Naive thymus-derived CD4-positive, alpha-beta T cell (primary cell): ENCODE measurements at regions not wholly inside any gene's neighbourhood (a gene's known extent, or its start where the extent isn't known, plus 50 kb on each side); places are given as distances from the start of the nearest gene placed in this dataset.

Source experiments
- ATAC-seq: fragments of 150-1000 bp; cut with Tn5 transposase; 2 replicates; pipeline ENCODE4 v1.10.0; 2021; ENCODE audit warnings: mild to moderate bottlenecking, moderate library complexity
- CTCF ChIA-PET: fragments of 350-600 bp; sonication (Branson Sonifier 250); formaldehyde crosslinking; loops from one replicate; lab custom pipeline; 2021; ENCODE audit warnings: antibody characterized with exemption; lab: Charles Lee
- POLR2A ChIA-PET: fragments of 350-600 bp; sonication (Branson Sonifier 250); formaldehyde crosslinking; loops from one replicate; lab custom pipeline; 2021; ENCODE audit warnings: antibody characterized with exemption, inconsistent platforms; lab: Charles Lee
- DNase-seq, 9 donors: peaks; one replicate each; pipeline versions ENCODE4 v3.0.0 to v3.0.0-alpha.2; 2020 to 2022; ENCODE audit warnings: mixed read lengths in 1 of 9
- H3K27ac ChIP-seq: one replicate; pipeline ENCODE4 v1.7.0; 2013; ENCODE audit warnings: mild to moderate bottlenecking, low read depth, low read length, moderate library complexity
- H3K27me3 ChIP-seq, 2 donors: one replicate each; pipeline ENCODE4 v1.7.0; 2013; ENCODE audit warnings: low read length in 2 of 2, mild to moderate bottlenecking in 2 of 2, moderate library complexity in 2 of 2; ENCODE audit not compliant: control insufficient read depth in 2 of 2, insufficient read depth in 2 of 2
- H3K36me3 ChIP-seq, 3 experiments: 1 replicate in 2 of 3; 2 replicates in 1 of 3; pipeline ENCODE4 v1.7.0; 2013; ENCODE audit warnings: low read length in 3 of 3, mild to moderate bottlenecking in 3 of 3, moderate library complexity in 1 of 3; ENCODE audit not compliant: insufficient read depth in 3 of 3, control insufficient read depth in 2 of 3
- H3K4me1 ChIP-seq, 2 donors: one replicate each; pipeline ENCODE4 v1.7.0; 2013; ENCODE audit warnings: low read length in 2 of 2, mild to moderate bottlenecking in 2 of 2, moderate library complexity in 1 of 2; ENCODE audit not compliant: control insufficient read depth in 2 of 2, insufficient read depth in 2 of 2
- H3K4me3 ChIP-seq: 2 replicates; pipeline ENCODE4 v1.7.0; 2013; ENCODE audit warnings: mild to moderate bottlenecking, low read length
- H3K9me3 ChIP-seq, 3 experiments: 1 replicate in 2 of 3; 2 replicates in 1 of 3; pipeline ENCODE4 v1.7.0; 2013; ENCODE audit warnings: low read length in 3 of 3; ENCODE audit not compliant: control insufficient read depth in 2 of 3
- H3K27ac Mint-ChIP-seq, 9 donors: one replicate each; pipeline ENCODE4 v1.8.0; 2020 to 2022; ENCODE audit warnings: mixed read lengths in 9 of 9, mild to moderate bottlenecking in 8 of 9, moderate library complexity in 5 of 9, inconsistent platforms in 2 of 9
- H3K27me3 Mint-ChIP-seq, 5 donors: one replicate each; pipeline ENCODE4 v1.8.0; 2021 to 2022; ENCODE audit warnings: mixed read lengths in 5 of 5, mild to moderate bottlenecking in 1 of 5
- H3K36me3 Mint-ChIP-seq, 5 donors: one replicate each; pipeline ENCODE4 v1.8.0; 2020 to 2022; ENCODE audit warnings: mixed read lengths in 5 of 5, mild to moderate bottlenecking in 3 of 5, inconsistent platforms in 1 of 5
- H3K4me1 Mint-ChIP-seq, 7 donors: one replicate each; pipeline ENCODE4 v1.8.0; 2020 to 2022; ENCODE audit warnings: mixed read lengths in 7 of 7, mild to moderate bottlenecking in 3 of 7, inconsistent platforms in 1 of 7
- H3K4me3 Mint-ChIP-seq, 10 donors: one replicate each; pipeline ENCODE4 v1.8.0; 2020 to 2022; ENCODE audit warnings: mild to moderate bottlenecking in 10 of 10, mixed read lengths in 10 of 10, moderate library complexity in 6 of 10, inconsistent platforms in 2 of 10
- H3K9me3 Mint-ChIP-seq, 11 donors: one replicate each; pipeline ENCODE4 v1.8.0; 2020 to 2022; ENCODE audit warnings: mixed read lengths in 11 of 11, mild to moderate bottlenecking in 4 of 11, inconsistent platforms in 1 of 11, moderate library complexity in 1 of 11
- intact Hi-C, 2 donors: fragments of 100-400 bp; cut with micrococcal nuclease; formaldehyde crosslinking; loops; one replicate each; pipeline ENCODE4 v1.15.1; 2023

DNA sequence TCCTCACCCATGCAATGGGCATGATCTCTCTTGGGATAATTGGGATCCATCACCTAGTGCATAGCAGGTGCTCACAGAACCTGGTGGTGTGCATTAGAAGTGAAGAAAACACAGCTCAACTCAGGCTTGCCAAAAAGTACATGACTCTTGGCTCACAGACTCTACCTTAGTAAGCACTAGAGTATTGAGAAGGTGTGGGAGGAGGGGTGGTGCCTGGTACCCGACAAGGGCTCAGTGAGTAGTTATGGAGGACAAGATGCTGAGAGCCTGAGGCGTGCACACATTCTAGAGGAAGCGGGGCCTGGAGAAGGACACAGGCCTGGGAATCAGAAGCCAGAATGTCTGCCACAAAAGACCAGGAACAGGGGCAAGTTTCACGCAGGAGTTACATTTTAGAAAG lies 100.3 kb upstream of the GRIK3 start:
- ATAC-seq: no peak
- Mint-ChIP-seq H3K4me3 (peak overlapping the region in 1 of 10 donors; percentile 18), H3K4me1 (peaks cover 0 to 3% (median 0%) of the 10 kb centered on the region in 7 donors), H3K36me3 (no peaks in the 10 kb centered on the region), H3K9me3 (peaks cover 0 to 7% (median 0%) of the 10 kb centered on the region in 11 donors), H3K27me3 (peaks cover 0 to 62% (median 40%) of the 10 kb centered on the region in 5 donors), H3K27ac (no peak overlapping the region)
- H3K4me3 ChIP-seq: no peak overlapping the region
- no peak for DNase-seq
- H3K4me1 ChIP-seq: no peaks in the 10 kb centered on the region
- no peaks in the 10 kb centered on the region for H3K27me3 ChIP-seq
- POLR2A ChIA-PET: no interaction called here
- intact Hi-C loops: no loop called here
- H3K9me3 ChIP-seq: no peaks in the 10 kb centered on the region
- CTCF ChIA-PET: interaction anchor here (0.7 kb wide), 1 partner anchor 1039 kb away, joined by 3 read pairs; no protein-coding TSS in a partner anchor
- H3K36me3 ChIP-seq: no peaks in the 10 kb centered on the region
- no peak overlapping the region for H3K27ac ChIP-seq

DNA sequence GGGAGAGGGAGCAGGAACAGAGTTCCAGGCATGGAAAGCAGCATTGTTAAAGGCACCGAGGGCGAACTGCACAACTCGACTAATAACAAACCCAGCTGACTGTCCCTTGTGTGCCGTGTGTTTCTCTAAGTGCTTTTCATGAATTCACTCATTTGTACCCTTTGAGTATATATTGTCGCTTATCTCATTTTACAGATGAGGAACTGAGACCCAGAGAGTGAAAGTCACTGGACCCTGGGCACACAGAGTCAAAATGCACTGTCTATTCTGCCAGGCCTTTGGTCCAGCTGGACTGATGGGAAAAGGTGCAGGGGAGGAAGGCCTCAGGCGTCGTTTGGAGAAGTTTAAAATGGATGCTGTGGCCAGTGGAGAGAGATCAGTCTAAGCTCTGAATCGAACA lies 100.7 kb upstream of the GRIK3 start:
- intact Hi-C loops: no loop called here
- POLR2A ChIA-PET: no interaction called here

DNA sequence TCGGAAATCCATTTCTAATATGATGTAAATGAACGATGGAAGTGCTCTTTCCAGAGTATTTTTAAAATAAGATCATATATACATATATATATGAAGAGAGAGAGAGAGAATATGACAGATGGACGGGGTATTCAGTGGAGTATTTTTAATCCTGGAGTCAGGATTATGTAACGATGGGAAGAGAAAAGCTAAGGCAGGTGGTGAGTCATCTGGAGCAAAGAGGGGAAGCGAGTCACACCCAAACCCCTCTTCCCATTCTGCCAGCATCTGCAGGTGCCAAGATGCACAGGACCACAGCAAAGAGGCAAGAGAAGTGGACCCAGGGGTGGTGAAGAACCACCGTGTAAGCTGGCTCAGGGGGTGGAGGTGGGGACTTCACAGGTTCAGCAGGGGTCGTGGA lies 102.7 kb upstream of the GRIK3 start:
- Histone ChIP-seq H3K27ac (no peak overlapping the region), H3K4me3 (no peak overlapping the region), H3K4me1 (no peaks in the 10 kb centered on the region), H3K9me3 (no peaks in the 10 kb centered on the region), H3K27me3 (no peaks in the 10 kb centered on the region), H3K36me3 (no peaks in the 10 kb centered on the region)
- no peak overlapping the region for H3K4me3 Mint-ChIP-seq
- no peaks in the 10 kb centered on the region for H3K4me1 Mint-ChIP-seq
- H3K36me3 Mint-ChIP-seq: no peaks in the 10 kb centered on the region
- DNase-seq (no peak), ATAC-seq (no peak)
- ChIA-PET CTCF (no interaction called here), POLR2A (no interaction called here)
- H3K9me3 Mint-ChIP-seq: peaks cover 0 to 7% (median 0%) of the 10 kb centered on the region in 11 donors
- H3K27me3 Mint-ChIP-seq: peaks cover 0 to 66% (median 42%) of the 10 kb centered on the region in 5 donors
- no peak overlapping the region for H3K27ac Mint-ChIP-seq
- intact Hi-C loops: no loop called here

More for the DNA sequence above, 100.7 kb upstream of the GRIK3 start:
- H3K27me3 Mint-ChIP-seq: peaks cover 0 to 62% (median 37%) of the 10 kb centered on the region in 5 donors
- DNase-seq: no peak
- no peak for ATAC-seq
- H3K36me3 Mint-ChIP-seq: no peaks in the 10 kb centered on the region
- no peak overlapping the region for H3K27ac Mint-ChIP-seq
- H3K4me1 ChIP-seq: no peaks in the 10 kb centered on the region
- peaks cover 0 to 1% (median 0%) of the 10 kb centered on the region in 7 donors for H3K4me1 Mint-ChIP-seq
- no peak overlapping the region for H3K27ac ChIP-seq
- H3K36me3 ChIP-seq: no peaks in the 10 kb centered on the region
- H3K9me3 ChIP-seq: no peaks in the 10 kb centered on the region
- H3K27me3 ChIP-seq: no peaks in the 10 kb centered on the region
- CTCF ChIA-PET: interaction anchor here (0.7 kb wide), 1 partner anchor 1039 kb away, joined by 3 read pairs; no protein-coding TSS in a partner anchor
- H3K9me3 Mint-ChIP-seq: peaks cover 0 to 7% (median 0%) of the 10 kb centered on the region in 11 donors
- peak overlapping the region in 1 of 10 donors; percentile 18 for H3K4me3 Mint-ChIP-seq
- no peak overlapping the region for H3K4me3 ChIP-seq

DNA sequence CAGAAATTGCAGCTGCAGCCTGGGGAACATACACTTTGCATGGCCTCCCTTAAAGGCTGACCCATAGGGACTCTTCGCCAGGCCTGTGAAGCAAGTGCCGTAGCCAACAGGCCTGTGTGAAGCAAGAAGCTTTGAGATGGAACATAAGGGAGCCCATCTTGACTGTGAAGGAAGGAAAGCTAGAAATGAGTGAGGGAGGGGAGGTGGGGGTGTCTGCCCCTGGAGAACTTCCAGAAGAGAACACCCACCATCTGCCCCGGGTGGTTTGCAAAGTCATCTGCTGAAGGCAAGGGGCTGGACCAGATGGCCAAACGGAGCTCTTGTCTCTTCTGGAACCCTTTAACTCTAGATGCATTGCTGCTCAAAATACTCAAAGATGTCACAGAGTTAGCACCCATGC lies 103.3 kb upstream of the GRIK3 start:
- H3K9me3 ChIP-seq: no peaks in the 10 kb centered on the region
- intact Hi-C loops: no loop called here
- Mint-ChIP-seq H3K9me3 (peaks cover 0 to 7% (median 0%) of the 10 kb centered on the region in 11 donors), H3K4me1 (no peaks in the 10 kb centered on the region), H3K27me3 (peaks cover 0 to 70% (median 40%) of the 10 kb centered on the region in 5 donors), H3K36me3 (no peaks in the 10 kb centered on the region), H3K4me3 (no peak overlapping the region), H3K27ac (no peak overlapping the region)
- POLR2A ChIA-PET: no interaction called here
- ATAC-seq (no peak), DNase-seq (no peak)
- H3K4me3 ChIP-seq: no peak overlapping the region
- H3K27ac ChIP-seq: no peak overlapping the region
- no peaks in the 10 kb centered on the region for H3K36me3 ChIP-seq
- CTCF ChIA-PET: no interaction called here
- H3K4me1 ChIP-seq: no peaks in the 10 kb centered on the region
- no peaks in the 10 kb centered on the region for H3K27me3 ChIP-seq

DNA sequence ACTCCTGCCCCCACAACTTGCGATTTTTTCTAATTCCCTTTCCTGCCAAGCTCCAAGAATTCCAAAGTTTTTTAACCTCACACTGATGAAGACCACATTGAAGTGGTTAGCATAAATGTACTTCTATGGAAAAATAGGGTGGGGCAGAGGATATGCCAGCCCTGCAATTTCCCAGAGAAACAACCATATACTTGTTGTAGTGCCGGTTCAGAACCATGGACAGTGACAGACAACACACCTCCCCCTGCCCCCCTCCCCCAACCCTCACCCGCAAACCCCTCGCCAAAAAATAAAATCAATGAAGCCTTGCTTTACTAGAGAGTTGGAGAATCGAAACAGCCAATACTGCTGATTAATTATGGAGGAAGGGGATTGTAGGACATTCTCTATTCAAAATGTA lies 109.5 kb upstream of the GRIK3 start:
- Mint-ChIP-seq H3K27ac (no peak overlapping the region), H3K36me3 (no peaks in the 10 kb centered on the region), H3K27me3 (peaks cover 0 to 26% (median 17%) of the 10 kb centered on the region in 5 donors), H3K9me3 (peaks cover 0 to 4% (median 0%) of the 10 kb centered on the region in 11 donors), H3K4me1 (no peaks in the 10 kb centered on the region), H3K4me3 (no peak overlapping the region)
- ATAC-seq (no peak), DNase-seq (no peak)
- H3K27me3 ChIP-seq: no peaks in the 10 kb centered on the region
- ChIA-PET POLR2A (no interaction called here), CTCF (no interaction called here)
- H3K4me3 ChIP-seq: no peak overlapping the region
- no peaks in the 10 kb centered on the region for H3K4me1 ChIP-seq
- intact Hi-C loops: no loop called here
- no peaks in the 10 kb centered on the region for H3K9me3 ChIP-seq
- H3K27ac ChIP-seq: no peak overlapping the region
- no peaks in the 10 kb centered on the region for H3K36me3 ChIP-seq

DNA sequence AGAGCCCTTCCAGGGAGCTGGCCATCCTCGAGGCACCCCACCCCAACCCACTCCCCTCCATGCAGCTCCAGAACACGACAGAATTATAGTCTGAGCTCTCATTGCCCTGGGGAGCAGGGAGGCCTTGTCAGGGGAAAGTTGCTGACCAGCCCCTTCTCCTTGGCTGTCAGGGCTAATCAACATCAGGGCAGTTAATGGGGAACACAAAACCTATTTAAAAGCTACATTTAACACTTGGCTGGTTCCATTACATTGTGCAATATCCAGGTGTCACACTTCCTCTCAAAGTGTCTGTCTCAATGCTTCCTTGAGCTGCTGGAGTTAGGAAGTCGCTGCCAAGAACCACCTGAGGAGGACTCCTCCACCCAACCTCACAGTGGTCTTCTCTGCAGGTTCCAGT lies 111.8 kb upstream of the GRIK3 start:
- ATAC-seq (no peak), DNase-seq (no peak)
- Mint-ChIP-seq H3K36me3 (no peaks in the 10 kb centered on the region), H3K27me3 (peaks cover 0 to 23% (median 10%) of the 10 kb centered on the region in 5 donors), H3K4me3 (no peak overlapping the region), H3K27ac (no peak overlapping the region), H3K4me1 (peaks cover 0 to 1% (median 0%) of the 10 kb centered on the region in 7 donors), H3K9me3 (peaks cover 0 to 4% (median 0%) of the 10 kb centered on the region in 11 donors)
- H3K9me3 ChIP-seq: no peaks in the 10 kb centered on the region
- no peak overlapping the region for H3K27ac ChIP-seq
- H3K4me3 ChIP-seq: no peak overlapping the region
- POLR2A ChIA-PET: no interaction called here
- CTCF ChIA-PET: no interaction called here
- no peaks in the 10 kb centered on the region for H3K36me3 ChIP-seq
- intact Hi-C loops: no loop called here
- no peaks in the 10 kb centered on the region for H3K27me3 ChIP-seq
- H3K4me1 ChIP-seq: no peaks in the 10 kb centered on the region

DNA sequence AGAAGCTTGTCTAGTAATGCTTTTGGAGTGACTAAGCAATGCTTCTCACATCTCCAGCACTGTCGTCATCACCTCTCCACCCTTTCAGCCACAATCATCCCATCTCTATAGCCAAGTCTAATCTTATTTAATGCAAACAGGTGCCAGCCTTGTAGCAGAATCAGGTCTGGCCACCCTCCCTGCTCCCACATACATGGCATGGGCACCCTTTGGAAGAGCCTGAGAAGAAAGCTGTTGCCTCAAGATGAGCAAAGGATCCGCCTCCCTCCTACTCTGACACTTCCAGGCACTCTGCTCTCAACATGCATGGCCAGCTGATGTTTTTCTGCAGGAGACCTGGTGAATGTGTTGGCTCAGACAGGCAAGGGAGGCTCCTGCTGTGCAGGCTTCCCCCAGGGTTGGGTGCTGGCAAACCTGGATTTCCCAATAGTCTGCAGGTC lies 113.1 kb upstream of the GRIK3 start:
- no peaks in the 10 kb centered on the region for H3K4me1 ChIP-seq
- Mint-ChIP-seq H3K27me3 (peaks cover 0 to 22% (median 14%) of the 10 kb centered on the region in 5 donors), H3K4me1 (peaks cover 0 to 5% (median 0%) of the 10 kb centered on the region in 7 donors), H3K9me3 (peaks cover 0 to 4% (median 0%) of the 10 kb centered on the region in 11 donors), H3K36me3 (no peaks in the 10 kb centered on the region), H3K4me3 (no peak overlapping the region), H3K27ac (no peak overlapping the region)
- no peaks in the 10 kb centered on the region for H3K9me3 ChIP-seq
- no peak overlapping the region for H3K27ac ChIP-seq
- H3K27me3 ChIP-seq: no peaks in the 10 kb centered on the region
- CTCF ChIA-PET: no interaction called here
- POLR2A ChIA-PET: no interaction called here
- intact Hi-C loops: no loop called here
- ATAC-seq: no peak
- H3K36me3 ChIP-seq: no peaks in the 10 kb centered on the region
- no peak for DNase-seq
- no peak overlapping the region for H3K4me3 ChIP-seq
